C4-2B (cell line): ENCODE measurements at regions not wholly inside any gene's neighbourhood (a gene's known extent, or its start where the extent isn't known, plus 50 kb on each side); places are given as distances from the start of the nearest gene placed in this dataset.

ENCODE experiments used
- H3K27ac ChIP-seq: fragments of 450-650 bp; 2 replicates; pipeline ENCODE4 v1.5.1; 2017
- ZFX ChIP-seq: fragments of 450-650 bp; IDR thresholded peaks from 2 replicates; pipeline ENCODE4 v1.6.1; 2017
- TF ChIP-seq, protein P1 (sequence below): fragments of 450-650 bp; conservative IDR thresholded peaks from 2 replicates; pipeline ENCODE4 v1.5.1; 2017; ENCODE audit warnings: mild to moderate bottlenecking

DNA sequence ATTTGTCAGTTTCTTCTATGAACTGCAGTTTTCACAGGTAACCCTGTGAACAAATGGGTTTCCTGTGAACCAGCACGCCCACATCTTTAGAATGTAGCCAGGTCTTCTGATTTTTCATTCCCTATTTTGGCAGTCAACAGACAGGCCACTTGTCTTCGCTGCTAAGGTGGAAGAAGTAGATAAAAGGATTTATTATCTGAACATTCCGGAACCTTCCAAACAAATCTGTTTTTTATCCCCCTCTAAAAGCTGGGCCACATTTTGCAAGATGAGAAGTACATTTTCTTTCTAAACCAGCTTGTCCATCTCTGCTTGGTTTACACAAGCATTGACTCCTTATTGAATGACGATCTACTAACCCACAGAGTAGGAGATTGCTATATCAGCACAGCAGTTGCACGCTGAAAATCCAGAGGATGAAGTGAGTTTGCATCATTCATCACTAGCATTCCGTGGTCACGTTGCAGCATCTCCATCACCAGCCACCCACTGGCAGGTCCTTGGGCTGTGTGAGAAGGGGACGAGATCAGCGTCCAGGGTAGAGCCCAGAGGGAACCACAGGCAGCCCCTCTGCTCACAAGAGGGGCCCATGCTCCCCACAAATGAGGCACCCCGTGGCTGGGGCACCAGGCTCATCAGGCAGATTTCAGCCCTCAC, 83.5 kb downstream of the TOMM20 start:
- TF ChIP-seq, protein P1, sequence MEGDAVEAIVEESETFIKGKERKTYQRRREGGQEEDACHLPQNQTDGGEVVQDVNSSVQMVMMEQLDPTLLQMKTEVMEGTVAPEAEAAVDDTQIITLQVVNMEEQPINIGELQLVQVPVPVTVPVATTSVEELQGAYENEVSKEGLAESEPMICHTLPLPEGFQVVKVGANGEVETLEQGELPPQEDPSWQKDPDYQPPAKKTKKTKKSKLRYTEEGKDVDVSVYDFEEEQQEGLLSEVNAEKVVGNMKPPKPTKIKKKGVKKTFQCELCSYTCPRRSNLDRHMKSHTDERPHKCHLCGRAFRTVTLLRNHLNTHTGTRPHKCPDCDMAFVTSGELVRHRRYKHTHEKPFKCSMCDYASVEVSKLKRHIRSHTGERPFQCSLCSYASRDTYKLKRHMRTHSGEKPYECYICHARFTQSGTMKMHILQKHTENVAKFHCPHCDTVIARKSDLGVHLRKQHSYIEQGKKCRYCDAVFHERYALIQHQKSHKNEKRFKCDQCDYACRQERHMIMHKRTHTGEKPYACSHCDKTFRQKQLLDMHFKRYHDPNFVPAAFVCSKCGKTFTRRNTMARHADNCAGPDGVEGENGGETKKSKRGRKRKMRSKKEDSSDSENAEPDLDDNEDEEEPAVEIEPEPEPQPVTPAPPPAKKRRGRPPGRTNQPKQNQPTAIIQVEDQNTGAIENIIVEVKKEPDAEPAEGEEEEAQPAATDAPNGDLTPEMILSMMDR, result no peak
- TF ChIP-seq ZFX, result no peak
- H3K27ac ChIP-seq, result no peak overlapping the region

DNA sequence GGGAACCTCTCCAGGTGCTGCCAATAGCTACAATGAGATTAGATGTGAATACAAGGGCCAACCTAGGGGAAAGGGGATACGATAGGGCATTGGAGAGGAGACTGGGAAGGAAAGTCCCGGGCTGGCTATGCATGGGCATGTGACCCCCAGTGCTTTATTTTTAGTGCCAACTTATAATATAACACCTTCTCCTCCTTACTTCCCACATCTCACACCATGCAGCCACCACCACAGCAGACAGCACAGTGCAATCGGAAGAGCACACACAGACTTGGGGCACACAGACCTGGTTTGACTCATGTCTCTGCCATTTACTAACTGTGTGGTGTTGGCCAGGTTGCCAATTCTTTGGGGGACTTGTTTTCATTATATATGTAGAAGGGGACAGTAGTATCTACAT, 85.4 kb downstream of the TOMM20 start:
- no peak; the same call in 1 of the 2 replicates for TF ChIP-seq ZFX
- TF ChIP-seq, protein P1, result no peak
- H3K27ac ChIP-seq, result no peak overlapping the region

DNA sequence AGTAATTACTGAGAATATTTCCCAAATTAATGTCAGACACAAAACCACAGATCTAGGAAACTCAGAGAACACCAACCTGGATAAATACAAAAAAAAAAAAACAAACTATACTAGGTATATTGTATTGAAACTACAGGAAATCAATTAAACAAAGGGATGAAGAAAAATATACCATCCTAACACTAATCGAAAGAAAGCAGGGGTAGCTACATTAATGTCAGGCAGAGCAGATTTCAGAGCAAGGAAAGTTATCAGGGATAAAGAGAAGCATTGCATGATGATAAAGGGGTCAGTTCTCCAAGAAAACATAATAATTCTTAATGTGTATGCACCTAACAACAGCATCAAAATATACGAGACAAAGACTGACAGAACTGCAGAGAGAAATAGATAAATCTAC, 89.9 kb downstream of the TOMM20 start:
- H3K27ac ChIP-seq, result no peak overlapping the region
- no peak for TF ChIP-seq ZFX
- TF ChIP-seq, protein P1, result no peak

DNA sequence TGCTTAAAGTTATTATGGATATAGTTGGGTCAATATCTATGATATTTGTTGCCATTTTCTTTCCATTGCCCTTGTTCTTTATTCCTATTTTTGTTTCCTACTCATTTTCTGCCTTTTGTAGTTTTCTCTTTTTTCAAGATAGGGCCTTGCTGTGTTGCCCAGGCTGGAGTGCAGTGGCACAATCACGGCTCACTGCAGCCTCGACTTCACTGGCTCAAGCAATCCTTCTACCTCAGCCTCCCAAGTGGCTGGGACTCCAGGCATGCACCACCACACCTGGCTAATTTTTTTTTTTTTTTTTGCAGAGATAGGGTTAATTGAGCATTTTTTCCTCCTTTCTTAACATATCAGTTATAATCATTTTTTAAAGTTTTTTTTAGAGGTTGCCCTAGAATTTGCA, 92.7 kb downstream of the TOMM20 start:
- no peak for TF ChIP-seq ZFX
- TF ChIP-seq, protein P1, result no peak
- H3K27ac ChIP-seq, result no peak overlapping the region

DNA sequence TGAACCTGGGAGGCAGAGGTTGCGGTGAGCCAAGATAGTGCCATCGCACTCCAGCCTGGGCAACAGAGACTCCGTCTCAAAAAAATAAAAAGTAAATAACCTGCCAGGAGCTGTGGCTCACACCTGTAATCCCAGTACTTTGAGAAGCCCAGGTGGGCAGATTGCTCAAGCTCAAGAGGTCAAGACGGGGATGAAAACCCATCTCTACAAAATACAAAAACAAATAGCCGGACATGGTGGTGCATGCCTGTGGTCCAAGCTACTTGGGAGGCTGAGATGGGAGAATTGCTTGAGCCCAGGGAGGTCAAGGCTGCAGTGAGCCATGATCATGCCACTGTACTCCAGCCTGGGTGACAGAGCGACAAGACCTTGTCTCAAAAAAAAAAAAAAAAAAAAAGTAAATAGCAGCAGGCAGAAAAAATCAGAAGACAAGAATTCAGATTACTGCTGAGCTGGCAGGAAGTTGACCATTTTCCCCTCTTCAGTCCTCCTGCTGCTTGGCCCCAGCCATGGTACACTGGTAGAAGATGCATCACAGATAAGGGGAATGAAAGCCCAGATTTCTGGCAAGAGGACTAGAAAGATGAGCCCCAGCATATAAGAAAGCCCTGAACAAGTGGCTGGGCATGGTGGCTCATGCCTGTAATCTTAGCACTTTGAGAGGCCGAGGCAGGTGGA, 97.6 kb downstream of the TOMM20 start:
- TF ChIP-seq, protein P1, result no peak
- TF ChIP-seq ZFX, result no peak

DNA sequence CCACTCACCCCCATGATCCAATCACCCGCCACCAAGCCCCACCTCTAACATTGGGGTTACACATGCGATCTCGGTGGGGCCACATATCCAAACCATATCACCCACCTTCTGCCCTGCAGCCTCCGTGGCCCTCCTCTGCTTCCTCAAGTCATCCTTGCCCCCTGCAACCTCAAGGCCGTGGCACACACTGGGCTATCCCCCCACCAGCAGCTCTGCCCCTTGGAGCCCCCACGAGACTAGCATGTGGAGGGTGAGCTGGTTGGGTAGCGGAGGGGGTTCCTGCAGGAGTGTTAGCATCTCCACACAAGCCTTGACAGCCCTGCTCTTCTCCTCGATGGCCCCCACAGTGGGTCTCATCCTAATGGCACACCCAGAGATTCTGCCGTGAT, 100.8 kb downstream of the TOMM20 start:
- TF ChIP-seq, protein P1, result no peak
- TF ChIP-seq ZFX, result no peak
- H3K27ac ChIP-seq, result no peak overlapping the region

More for the DNA sequence above, 97.6 kb downstream of the TOMM20 start:
- H3K27ac ChIP-seq, result no peak overlapping the region

DNA sequence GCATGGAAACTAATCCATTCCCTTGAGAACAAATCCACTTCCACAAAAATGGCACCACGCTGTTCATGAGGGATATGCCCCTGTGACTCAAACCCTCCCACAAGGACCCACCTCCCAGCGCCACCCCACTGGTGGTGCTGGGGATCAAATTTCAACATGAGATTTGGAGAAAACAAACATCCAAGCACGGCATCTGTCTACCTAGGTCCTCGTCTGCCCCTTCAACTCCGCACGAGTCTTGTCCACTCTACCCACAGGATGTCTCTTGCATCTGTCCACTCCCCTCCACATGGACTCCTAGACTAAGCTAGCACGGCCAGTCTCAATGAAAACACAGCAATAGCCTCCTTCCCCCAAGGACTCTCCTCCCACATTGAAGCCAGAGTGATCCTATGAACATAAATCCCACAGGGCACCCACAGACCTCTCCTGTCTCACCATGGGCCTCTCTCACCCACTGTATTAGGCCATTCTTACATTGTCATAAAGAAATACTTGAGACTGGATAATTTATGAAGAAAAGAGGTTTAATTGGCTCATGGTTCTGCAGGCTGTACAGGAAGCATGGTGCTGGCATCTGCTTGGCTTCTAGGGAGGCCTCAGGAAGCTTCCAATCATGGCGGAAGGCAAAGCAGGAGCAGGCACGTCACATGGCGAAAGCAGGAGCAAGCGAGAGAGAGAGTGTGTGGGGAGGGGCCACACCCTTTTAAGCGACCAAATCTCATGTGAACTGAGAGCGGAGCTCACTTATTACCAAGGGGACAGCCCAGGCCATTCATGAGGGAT, 101.4 kb downstream of the TOMM20 start:
- no peak overlapping the region for H3K27ac ChIP-seq
- TF ChIP-seq ZFX, result no peak
- TF ChIP-seq, protein P1, result no peak
